HPDE6-E6E7 (cell line): ENCODE measurements at regions not wholly inside any gene's neighbourhood (a gene's known extent, or its start where the extent isn't known, plus 50 kb on each side); places are given as distances from the start of the nearest gene placed in this dataset.

ENCODE experiments used
- DNase-seq: peaks from one replicate; pipeline ENCODE4 v3.0.0; 2011; ENCODE audit warnings: missing footprints; ENCODE audit errors: extremely low spot score

DNA sequence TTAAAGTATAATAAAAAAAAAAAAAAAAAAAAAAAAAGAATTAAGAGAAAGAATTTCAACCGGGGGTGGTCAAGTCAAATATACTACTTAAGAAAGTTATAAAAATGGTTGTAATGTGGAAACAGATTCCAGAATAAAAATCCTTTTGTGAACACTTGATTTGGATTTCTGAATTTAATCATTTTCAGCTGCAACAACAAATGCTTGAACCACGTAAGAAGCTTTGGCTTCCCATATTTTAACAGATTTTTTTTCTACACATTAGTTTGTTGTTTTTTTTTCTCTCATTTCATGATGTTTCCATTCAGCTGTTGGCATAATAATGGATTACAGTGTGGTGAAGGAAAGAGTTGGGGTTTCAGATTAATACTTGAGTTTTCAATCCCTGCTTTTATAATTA, 137.3 kb upstream of the AGR3 start:
- DNase-seq, result no peak

DNA sequence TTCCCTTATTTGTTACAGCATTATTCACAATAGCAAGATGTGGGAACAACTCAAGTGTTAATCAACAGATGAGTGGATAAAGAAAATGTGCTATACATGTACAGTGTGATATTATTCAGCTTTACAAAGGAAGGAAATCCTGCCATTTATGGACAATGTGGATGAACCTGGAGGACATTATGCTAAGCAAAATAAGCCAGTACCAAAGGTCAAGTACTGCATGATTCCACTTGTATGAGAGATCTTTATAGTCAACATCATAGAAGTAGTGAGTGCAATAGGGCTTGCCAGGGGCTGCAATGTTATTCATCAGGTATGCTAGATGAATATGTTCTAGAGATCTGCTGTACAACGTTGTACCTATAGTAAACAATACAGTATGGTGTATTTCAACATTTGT, 138.5 kb upstream of the AGR3 start:
- no peak for DNase-seq

DNA sequence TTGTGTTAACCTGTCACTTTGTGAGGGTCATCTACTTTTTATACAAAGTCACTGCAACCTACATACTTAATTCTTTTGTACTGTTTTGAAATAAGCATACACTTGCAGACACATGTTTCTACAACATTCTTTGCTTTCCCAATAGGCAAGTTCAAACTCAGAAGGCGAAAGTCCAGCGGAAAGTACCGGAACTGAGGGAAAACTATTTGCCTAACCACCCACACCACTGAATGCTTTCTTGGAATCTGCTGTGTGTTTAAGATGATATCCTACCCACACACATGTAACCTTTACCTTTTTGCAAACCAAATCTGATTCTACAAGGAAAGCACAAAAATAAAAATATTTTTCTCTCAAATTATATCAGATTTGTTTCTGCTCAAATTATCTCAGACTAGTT, 139.4 kb upstream of the AGR3 start:
- peak; percentile 50 for DNase-seq

- DNase-seq, result no peak
These were observed 141.1 kb upstream of the AGR3 start for GRCh38 chr7:17022920-17023319.

DNA sequence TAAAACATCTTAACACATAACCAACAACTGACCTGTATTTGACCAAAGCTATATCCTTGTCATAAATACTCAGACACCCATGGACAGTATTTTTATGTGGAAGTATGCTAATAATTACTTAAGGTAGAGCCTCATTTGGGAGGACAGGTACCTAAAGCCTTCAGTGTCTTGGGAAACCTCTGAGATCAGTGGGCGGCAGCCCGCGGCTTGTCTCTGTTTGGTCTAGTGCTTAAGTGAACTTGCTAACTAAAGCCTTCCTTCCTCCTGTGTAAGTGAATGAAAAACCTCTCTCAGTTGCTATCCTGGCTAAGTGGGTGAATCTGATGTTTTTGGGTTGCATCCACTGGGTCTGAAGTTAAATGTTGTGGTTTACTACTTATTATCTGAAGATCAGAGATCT, 144.5 kb upstream of the AGR3 start:
- no peak for DNase-seq

DNA sequence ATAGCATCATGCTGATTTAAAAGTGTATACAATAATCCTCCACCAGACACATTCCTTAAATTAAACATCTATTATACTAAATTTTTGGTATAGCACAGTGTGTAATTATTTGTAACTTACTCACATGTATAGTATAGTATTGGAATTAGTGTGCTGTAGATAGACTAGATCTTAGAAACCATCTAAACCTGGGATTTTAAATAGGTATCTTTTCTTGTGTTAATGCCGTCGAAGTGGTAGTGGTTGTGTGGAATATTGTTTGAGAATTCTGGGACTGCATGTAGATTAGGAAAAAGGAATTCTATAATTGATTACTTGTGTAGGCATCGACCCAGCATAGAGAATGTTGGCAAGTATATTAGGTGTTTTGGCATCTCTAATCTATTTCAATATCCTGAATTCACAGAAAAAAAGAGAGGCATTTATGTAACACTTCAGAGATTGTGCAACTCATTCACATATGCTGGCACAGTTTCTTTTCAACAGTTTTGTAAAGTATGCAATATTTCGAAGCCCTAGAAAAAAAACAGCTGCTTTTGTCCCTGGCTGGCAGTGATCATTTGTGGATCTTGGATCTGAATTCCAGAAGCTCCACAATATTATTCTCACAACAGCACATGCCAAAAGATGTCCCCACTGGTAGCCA, 145.5 kb upstream of the AGR3 start:
- no peak for DNase-seq

GRCh38 chr7:17027789-17028152, 146.0 kb upstream of the AGR3 start:
- DNase-seq, result no peak

DNA sequence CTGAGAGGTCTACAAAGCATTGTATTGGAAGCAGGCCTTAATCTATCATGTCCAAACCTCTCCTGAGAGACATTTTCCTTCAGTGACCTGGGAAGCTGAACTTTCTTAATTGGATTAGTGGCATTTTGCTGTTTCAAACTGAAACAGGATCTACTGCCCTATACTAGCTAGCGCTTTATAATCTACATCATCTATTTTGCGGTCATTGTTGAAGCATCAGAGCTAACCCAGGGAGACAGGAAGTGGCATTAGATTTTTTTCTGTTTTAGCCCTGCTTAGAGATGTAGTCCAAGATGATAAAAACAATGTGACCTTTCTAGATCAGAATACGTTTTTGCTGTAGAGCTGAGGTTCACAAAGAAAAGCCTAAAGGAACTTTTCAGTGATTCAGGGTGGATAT, 147.4 kb upstream of the AGR3 start:
- DNase-seq, result no peak

- DNase-seq, result no peak
These were observed 148.8 kb upstream of the AGR3 start for GRCh38 chr7:17030559-17030958.

DNA sequence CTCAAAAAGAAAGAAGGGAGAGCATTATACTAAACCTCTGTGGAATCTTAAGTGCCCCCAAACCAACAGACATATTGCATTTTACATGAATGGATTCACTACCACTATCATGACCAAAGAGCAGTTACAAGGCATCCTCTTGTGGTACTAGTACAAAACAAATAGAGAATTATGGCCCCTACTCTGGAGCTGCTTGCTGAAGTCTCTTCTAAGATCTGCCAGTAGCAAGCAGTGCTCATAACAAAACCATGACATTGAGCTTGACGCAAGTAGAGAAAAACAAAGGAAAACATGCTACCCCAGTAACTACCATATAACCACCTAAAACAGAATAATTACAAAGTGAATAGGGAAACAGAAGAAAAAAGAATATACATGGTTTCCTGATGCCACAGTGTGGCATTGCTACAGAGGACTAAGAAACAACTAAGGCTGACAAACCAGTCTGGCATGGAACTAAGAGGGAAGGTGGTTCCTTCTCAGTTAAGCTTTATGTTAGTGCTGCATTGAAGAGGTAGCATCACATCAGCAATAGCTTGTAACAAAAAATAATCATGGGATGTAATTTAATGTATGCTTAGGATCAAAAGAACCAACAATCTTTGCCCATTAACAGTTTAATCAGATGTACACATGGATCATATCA, 150.2 kb upstream of the AGR3 start:
- no peak for DNase-seq

- DNase-seq, result no peak
These were observed 151.5 kb upstream of the AGR3 start for GRCh38 chr7:17033245-17033644.

GRCh38 chr7:17036584-17036983, 154.8 kb upstream of the AGR3 start:
- DNase-seq, result no peak

DNA sequence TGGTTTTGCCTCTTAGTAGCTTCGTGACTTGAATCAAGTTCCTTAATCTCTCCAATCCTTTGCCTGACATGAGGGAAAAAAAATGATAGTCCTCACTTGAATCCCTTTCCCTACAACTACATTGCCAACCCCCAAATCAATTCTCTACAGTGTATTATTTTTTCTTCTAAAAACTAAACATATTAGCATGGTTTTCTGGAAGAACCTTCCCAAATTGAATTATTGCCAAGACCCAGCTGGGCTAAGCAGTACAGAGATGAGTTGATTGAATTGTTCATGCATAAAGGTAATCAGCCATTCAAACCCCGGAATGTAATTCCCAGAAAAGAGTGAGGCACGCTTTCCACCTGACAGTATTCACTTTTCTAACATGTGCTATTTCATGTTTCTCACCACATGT, 155.6 kb upstream of the AGR3 start:
- DNase-seq, result no peak

- no peak for DNase-seq
These were observed 156.5 kb upstream of the AGR3 start for GRCh38 chr7:17038160-17038782.

DNA sequence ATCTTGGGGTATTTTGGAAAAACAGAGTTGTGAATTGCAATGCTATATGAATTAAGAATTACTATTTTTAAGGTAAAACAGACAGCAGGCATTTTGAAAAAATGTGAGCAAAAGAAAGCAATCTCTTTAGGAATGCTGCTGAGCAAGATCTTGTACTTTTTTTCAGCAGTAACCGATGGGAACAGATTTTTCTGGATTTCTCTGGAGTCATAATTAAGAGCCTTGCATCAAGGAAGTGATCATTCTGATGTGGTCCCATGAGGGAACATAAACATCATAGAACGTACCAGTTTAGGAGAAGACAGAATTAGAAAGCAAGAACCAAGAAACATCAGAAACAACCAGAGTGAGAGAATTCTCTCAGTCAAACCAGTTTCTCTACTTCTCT, 157.0 kb upstream of the AGR3 start:
- no peak for DNase-seq

GRCh38 chr7:17039372-17039771, 157.6 kb upstream of the AGR3 start:
- DNase-seq, result no peak

DNA sequence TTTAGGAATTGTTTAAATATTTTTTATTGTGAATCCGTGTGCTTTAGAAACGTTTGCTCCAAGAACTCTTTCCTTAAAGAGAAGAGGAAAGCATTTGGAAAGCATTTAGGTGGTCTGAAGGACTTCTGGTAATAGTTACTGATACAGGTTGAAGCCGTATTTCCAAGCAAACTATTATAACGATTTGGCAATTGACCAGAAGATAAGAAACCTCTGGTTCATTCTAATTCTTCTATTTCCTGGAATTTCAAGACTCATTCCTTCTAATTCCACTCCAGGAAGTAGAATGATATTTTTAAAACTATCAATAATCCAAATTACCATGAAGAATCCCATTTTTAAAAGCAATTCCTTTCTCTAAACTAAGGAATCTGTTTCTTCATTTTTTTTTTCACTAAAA, 158.9 kb upstream of the AGR3 start:
- DNase-seq, result no peak

GRCh38 chr7:17041324-17041723, 159.5 kb upstream of the AGR3 start:
- DNase-seq, result no peak

- no peak for DNase-seq
These were observed 160.4 kb upstream of the AGR3 start for GRCh38 chr7:17042211-17042610.

DNA sequence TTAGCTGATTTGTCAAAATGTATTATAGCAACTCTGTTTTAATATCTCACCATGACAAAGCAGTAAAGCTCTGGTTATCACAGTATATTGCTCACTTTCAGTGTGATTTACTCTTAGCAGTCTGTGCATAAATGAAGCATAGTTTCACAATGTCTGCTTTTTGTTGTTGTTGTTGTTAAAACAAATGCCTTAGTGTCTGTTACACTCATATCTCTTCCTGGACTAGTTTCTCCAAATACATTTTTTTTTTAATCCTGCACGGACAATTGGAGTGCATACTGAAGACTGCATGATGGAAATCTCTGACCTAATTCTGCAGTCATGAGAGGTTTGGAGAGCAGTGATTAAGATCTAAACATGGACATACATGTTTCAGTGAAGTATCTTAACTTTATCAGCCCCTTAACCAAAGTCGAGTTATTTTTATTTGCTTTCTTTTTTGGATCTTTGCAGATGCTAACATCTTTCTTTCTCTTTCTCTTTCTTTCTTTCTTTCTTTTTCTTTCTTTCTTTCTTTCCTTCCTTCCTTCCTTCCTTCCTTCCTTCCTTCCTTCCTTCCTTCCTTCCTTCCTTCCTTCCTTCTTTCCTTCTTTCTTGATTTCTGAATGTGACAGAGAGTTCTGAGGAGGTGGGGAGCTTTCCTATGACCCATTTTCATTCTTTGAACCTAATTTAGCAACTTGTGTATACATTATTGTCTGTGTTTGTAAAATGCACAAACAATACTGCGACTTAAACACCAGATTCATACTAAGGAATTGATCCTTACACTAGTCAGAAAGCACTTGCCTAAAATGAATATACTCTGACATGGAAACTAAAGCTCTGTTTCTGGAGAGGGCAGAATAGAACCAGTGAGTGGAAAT, 161.5 kb upstream of the AGR3 start:
- no peak for DNase-seq

GRCh38 chr7:17044396-17044795, 162.6 kb upstream of the AGR3 start:
- DNase-seq, result no peak

GRCh38 chr7:17044861-17045260, 163.1 kb upstream of the AGR3 start:
- no peak for DNase-seq

DNA sequence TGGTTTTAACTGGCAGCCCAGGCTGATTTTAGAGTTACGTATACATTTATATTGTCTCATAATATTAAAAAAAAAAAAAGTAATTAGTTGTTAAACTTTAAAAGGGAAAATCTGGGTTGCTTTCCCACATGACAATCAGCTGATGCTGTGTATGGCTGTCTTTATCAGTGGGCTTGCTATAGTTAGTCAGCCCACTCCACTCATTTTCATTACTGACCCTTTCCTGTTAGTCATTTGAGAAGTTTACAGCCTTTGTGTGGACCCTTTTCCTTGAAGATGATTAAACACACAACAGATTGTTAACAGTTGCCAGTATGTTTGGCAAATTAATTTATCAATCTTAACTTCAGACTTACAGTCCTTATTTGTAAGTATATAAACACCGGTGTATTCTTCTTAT, 164.5 kb upstream of the AGR3 start:
- DNase-seq, result no peak
